Lung (tissue), 11 donors: ENCODE measurements at regions not wholly inside any gene's neighbourhood (a gene's known extent, or its start where the extent isn't known, plus 50 kb on each side); places are given as distances from the start of the nearest gene placed in this dataset.

Experiments
- ATAC-seq: fragments of 200-7000 bp; cut with Tn5 transposase; one replicate; pipeline ENCODE4 v1.9.1; 2020; ENCODE audit warnings: moderate number of reproducible peaks; ENCODE audit not compliant: insufficient read depth, low FRiP score
- DNase-seq, 3 donors: peaks; one replicate each; pipeline ENCODE4 v3.0.0-alpha.2; 2013 to 2017
- H3K27ac ChIP-seq, 2 donors: one replicate each; pipeline ENCODE4 v1.5.1; 2013; ENCODE audit warnings: mild to moderate bottlenecking in 2 of 2, moderate library complexity in 2 of 2, control low read depth in 1 of 2, inconsistent platforms in 1 of 2, low read depth in 1 of 2, low read length in 1 of 2
- H3K27me3 ChIP-seq, 3 donors: one replicate each; pipeline ENCODE4 v1.5.1; 2013; ENCODE audit warnings: low read length in 2 of 3; ENCODE audit not compliant: control insufficient read depth in 3 of 3, insufficient read depth in 3 of 3
- H3K36me3 ChIP-seq, 4 donors: one replicate each; pipeline ENCODE4 v1.5.1; 2013; ENCODE audit warnings: low read length in 4 of 4, mild to moderate bottlenecking in 1 of 4, moderate library complexity in 1 of 4; ENCODE audit not compliant: control insufficient read depth in 4 of 4, insufficient read depth in 4 of 4
- H3K4me1 ChIP-seq, 5 donors: one replicate each; pipeline ENCODE4 v1.5.1; 2013; ENCODE audit warnings: low read length in 5 of 5, mild to moderate bottlenecking in 2 of 5, moderate library complexity in 1 of 5; ENCODE audit not compliant: control insufficient read depth in 5 of 5, insufficient read depth in 5 of 5
- H3K4me3 ChIP-seq: one replicate; pipeline ENCODE4 v1.5.1; 2013; ENCODE audit warnings: mild to moderate bottlenecking, control low read depth, moderate library complexity
- H3K9ac ChIP-seq, 2 donors: one replicate each; pipeline ENCODE4 v1.5.1; 2013; ENCODE audit warnings: low read length in 2 of 2, control low read depth in 1 of 2; ENCODE audit not compliant: insufficient read depth in 1 of 2
- H3K9me3 ChIP-seq, 4 donors: one replicate each; pipeline ENCODE4 v1.5.1; 2013; ENCODE audit warnings: low read length in 3 of 4, mild to moderate bottlenecking in 1 of 4, moderate library complexity in 1 of 4; ENCODE audit not compliant: control insufficient read depth in 4 of 4, insufficient read depth in 3 of 4
- WGBS, 2 donors: extraction: QIAGEN DNeasy Blood & Tissue Kit; methylation state at CpG; one replicate each; pipeline ENCODE4 v1.1.7; 2013; 5-methylcytosine and 5-hydroxymethylcytosine counted together
- TF ChIP-seq, protein P1 (sequence below): IDR thresholded peaks from 2 replicates; pipeline ENCODE4 v1.5.1; 2012; ENCODE audit warnings: mild to moderate bottlenecking; ENCODE audit errors: control extremely low read depth, extremely low read depth
- donor health status: control.
- donor health status: control.
- donor health status: Bipolar disorder and iron deficiency.
- donor health status: healthy.
- donor health status: DM: yes; HTN: yes; CAD: no.

- DNase-seq (no peak), ATAC-seq (no peak)
- Histone ChIP-seq H3K4me3 (no peak overlapping the region), H3K27ac (no peak overlapping the region), H3K9me3 (no peaks in the 10 kb centered on the region), H3K9ac (no peak overlapping the region), H3K4me1 (no peaks in the 10 kb centered on the region), H3K27me3 (no peaks in the 10 kb centered on the region), H3K36me3 (no peaks in the 10 kb centered on the region)
- TF ChIP-seq, protein P1, sequence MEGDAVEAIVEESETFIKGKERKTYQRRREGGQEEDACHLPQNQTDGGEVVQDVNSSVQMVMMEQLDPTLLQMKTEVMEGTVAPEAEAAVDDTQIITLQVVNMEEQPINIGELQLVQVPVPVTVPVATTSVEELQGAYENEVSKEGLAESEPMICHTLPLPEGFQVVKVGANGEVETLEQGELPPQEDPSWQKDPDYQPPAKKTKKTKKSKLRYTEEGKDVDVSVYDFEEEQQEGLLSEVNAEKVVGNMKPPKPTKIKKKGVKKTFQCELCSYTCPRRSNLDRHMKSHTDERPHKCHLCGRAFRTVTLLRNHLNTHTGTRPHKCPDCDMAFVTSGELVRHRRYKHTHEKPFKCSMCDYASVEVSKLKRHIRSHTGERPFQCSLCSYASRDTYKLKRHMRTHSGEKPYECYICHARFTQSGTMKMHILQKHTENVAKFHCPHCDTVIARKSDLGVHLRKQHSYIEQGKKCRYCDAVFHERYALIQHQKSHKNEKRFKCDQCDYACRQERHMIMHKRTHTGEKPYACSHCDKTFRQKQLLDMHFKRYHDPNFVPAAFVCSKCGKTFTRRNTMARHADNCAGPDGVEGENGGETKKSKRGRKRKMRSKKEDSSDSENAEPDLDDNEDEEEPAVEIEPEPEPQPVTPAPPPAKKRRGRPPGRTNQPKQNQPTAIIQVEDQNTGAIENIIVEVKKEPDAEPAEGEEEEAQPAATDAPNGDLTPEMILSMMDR: no peak
Measured at GRCh38 chr7:20030915-20031362, 186.2 kb downstream of the MACC1 start.

GRCh38 chr7:20030417-20030816, 186.8 kb downstream of the MACC1 start:
- Histone ChIP-seq H3K27me3 (no peaks in the 10 kb centered on the region), H3K9ac (no peak overlapping the region), H3K36me3 (no peaks in the 10 kb centered on the region), H3K27ac (no peak overlapping the region), H3K4me1 (no peaks in the 10 kb centered on the region), H3K4me3 (no peak overlapping the region), H3K9me3 (no peaks in the 10 kb centered on the region)
- WGBS, 2 donors: 87 to 95% methylated on average over 2 of the region's 2 CpGs
- no peak for DNase-seq
- TF ChIP-seq, protein P1: no peak
- ATAC-seq: no peak

- ATAC-seq (no peak), DNase-seq (no peak)
- no peaks in the 10 kb centered on the region for H3K4me1 ChIP-seq
- H3K4me3 ChIP-seq: no peak overlapping the region
- no peak overlapping the region for H3K27ac ChIP-seq
- H3K27me3 ChIP-seq: no peaks in the 10 kb centered on the region
- no peaks in the 10 kb centered on the region for H3K9me3 ChIP-seq
- H3K9ac ChIP-seq: no peak overlapping the region
- H3K36me3 ChIP-seq: no peaks in the 10 kb centered on the region
- TF ChIP-seq, protein P1: no peak
- 87 to 88% methylated on average over 4 of the region's 4 CpGs for WGBS, 2 donors
Measured at GRCh38 chr7:20026762-20027161, 190.4 kb downstream of the MACC1 start.

DNA sequence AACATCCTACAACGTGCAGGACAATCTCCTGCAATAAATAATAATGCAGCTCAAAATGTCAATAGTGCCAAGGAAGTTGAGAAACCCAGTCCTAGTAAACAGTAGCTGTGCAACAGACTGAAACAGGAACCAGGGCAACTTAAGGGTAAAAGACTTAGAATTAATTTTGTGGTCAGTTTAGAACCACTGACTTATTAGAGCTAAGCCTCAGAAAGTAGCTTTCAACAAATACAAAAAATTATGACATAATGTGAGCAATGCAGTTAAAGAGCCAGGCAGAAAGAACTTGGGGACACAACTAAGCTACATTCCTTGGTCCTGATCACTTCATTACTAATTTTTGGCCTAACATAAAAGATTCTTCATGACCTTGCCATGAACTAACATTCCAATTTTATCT, 195.4 kb downstream of the MACC1 start:
- 3 to 30% methylated on average over 1 of the region's 1 CpG for WGBS, 2 donors

More for the DNA sequence above, 195.4 kb downstream of the MACC1 start:
- TF ChIP-seq, protein P1: no peak
- no peaks in the 10 kb centered on the region for H3K27me3 ChIP-seq
- H3K9me3 ChIP-seq: no peaks in the 10 kb centered on the region
- DNase-seq: peak in 1 of 3 donors; percentile 1
- H3K9ac ChIP-seq: no peak overlapping the region
- H3K27ac ChIP-seq: no peak overlapping the region
- no peaks in the 10 kb centered on the region for H3K36me3 ChIP-seq
- H3K4me1 ChIP-seq: no peaks in the 10 kb centered on the region
- no peak overlapping the region for H3K4me3 ChIP-seq
- no peak for ATAC-seq
